GM06990 (cell line): ENCODE measurements at regions not wholly inside any gene's neighbourhood (a gene's known extent, or its start where the extent isn't known, plus 50 kb on each side); places are given as distances from the start of the nearest gene placed in this dataset.

Experiments used
- DNase-seq: peaks from one replicate; pipeline ENCODE4 v3.0.0-alpha.2; 2011; ENCODE audit not compliant: insufficient read length; ENCODE audit errors: extremely low read depth
- H3K27me3 ChIP-seq: replicated peaks from 2 replicates; pipeline ENCODE4 v1.6.0; 2011; ENCODE audit warnings: low read length; ENCODE audit not compliant: control insufficient read depth, insufficient read depth
- H3K36me3 ChIP-seq: 2 replicates; pipeline ENCODE4 v1.5.1; 2011; ENCODE audit warnings: low read length; ENCODE audit not compliant: control insufficient read depth, insufficient read depth
- H3K4me3 ChIP-seq: replicated peaks from 2 replicates; pipeline ENCODE4 v1.5.1; 2011; ENCODE audit warnings: low read depth, mild to moderate bottlenecking, control low read depth, low read length
- TF ChIP-seq, protein P1 (sequence below): IDR thresholded peaks from 2 replicates; pipeline ENCODE4 v1.5.1; 2011; ENCODE audit warnings: low read length, control low read depth, mild to moderate bottlenecking, inconsistent platforms; ENCODE audit not compliant: insufficient read depth, poor library complexity, severe bottlenecking

DNA sequence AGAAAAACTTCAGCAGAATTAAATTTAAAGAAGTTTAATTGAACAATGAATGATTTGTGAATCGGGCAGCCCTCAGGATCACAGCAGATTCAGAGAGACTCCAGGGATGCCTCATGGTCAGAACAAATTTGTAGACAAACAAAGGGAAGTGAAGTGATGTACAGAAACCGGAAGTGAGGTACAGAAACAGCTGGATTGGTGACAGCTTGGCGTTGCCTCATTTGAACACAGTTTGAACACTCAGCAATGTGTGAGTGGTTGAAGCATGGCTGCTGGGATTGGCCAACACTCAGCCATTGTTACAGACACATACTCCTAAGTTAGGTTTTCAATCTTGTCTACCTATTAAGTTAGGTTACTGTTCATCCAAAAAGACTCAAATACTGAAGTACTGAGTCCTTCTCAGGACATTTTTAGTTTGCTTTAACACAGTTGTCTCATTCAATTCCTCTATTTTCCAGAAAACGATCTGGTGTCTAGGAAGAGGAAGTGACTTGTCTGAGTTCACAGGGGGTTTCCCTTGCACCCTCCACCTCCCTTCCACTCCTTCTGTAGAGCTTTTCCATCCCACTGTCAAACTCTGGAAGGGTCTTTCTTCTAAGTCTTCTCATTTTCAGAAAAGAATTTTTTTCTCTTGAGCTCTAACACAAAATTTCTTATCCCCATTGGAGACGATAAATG, 137.9 kb downstream of the SLC4A3 start:
- no peak for DNase-seq
- Histone ChIP-seq H3K27me3 (no peaks in the 10 kb centered on the region), H3K4me3 (no peak overlapping the region), H3K36me3 (no peaks in the 10 kb centered on the region)
- TF ChIP-seq, protein P1, sequence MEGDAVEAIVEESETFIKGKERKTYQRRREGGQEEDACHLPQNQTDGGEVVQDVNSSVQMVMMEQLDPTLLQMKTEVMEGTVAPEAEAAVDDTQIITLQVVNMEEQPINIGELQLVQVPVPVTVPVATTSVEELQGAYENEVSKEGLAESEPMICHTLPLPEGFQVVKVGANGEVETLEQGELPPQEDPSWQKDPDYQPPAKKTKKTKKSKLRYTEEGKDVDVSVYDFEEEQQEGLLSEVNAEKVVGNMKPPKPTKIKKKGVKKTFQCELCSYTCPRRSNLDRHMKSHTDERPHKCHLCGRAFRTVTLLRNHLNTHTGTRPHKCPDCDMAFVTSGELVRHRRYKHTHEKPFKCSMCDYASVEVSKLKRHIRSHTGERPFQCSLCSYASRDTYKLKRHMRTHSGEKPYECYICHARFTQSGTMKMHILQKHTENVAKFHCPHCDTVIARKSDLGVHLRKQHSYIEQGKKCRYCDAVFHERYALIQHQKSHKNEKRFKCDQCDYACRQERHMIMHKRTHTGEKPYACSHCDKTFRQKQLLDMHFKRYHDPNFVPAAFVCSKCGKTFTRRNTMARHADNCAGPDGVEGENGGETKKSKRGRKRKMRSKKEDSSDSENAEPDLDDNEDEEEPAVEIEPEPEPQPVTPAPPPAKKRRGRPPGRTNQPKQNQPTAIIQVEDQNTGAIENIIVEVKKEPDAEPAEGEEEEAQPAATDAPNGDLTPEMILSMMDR: no peak

DNA sequence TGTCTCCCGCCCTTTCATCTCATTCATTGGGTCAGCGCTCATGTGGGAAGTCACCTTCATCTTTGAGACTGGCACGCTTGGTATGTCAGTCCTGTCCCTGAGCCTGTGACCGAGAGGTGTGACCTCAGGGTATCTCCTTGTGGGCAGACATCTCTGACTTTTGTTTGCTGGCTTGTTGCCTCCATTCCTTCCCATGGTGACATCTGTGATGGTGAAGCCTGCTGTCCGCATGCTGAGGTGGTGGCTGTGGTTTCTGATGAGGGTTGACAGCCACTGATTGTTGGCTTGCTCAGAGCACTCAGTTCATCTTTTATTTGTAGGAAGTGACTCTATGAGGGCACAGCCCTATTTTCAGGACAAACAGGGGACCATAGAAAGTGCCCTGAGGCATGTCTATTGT, 139.2 kb downstream of the SLC4A3 start:
- TF ChIP-seq, protein P1: no peak
- H3K27me3 ChIP-seq: no peaks in the 10 kb centered on the region
- no peaks in the 10 kb centered on the region for H3K36me3 ChIP-seq
- no peak overlapping the region for H3K4me3 ChIP-seq
- DNase-seq: no peak

DNA sequence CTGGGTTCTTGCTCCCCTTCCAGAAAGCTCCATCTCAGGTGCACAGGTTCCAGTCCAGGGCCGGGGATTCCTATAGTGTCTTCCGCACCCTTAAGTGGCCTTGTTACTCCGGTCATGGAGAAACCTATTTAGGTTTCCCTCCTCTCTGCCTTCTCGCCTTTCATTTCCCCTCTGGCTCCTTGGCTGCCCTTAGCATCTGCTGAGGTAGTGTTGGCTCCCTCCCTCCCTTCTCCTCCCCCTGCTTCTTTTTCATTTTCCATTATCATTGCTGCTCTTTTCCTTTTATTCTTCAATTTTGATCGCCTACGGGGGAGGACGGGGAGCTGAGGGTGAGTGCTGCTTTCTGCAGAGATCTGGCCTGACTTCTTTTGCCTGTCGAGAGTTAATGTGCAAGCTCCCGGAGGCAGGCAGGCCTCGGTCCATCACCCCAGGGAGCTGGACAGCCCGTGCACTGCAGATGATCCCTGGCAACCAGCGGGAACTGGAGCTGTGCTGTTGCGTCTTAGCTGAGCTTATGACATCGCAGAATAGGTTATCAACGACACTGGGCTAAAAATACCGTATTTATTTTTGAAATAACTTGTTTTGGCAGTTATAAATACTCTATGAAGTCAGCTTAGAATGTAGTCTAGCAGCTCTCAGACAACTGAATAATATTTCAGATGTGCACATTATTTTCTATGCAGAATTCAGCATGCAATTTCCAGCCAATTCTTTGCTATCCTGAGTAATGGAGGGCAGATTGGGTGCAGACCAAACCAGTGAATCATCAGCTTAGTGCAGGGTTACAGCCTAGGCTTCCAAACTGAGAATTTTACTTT, 141.9 kb downstream of the SLC4A3 start:
- DNase-seq: no peak
- Histone ChIP-seq H3K4me3 (no peak overlapping the region), H3K27me3 (no peaks in the 10 kb centered on the region), H3K36me3 (no peaks in the 10 kb centered on the region)
- TF ChIP-seq, protein P1: no peak

DNA sequence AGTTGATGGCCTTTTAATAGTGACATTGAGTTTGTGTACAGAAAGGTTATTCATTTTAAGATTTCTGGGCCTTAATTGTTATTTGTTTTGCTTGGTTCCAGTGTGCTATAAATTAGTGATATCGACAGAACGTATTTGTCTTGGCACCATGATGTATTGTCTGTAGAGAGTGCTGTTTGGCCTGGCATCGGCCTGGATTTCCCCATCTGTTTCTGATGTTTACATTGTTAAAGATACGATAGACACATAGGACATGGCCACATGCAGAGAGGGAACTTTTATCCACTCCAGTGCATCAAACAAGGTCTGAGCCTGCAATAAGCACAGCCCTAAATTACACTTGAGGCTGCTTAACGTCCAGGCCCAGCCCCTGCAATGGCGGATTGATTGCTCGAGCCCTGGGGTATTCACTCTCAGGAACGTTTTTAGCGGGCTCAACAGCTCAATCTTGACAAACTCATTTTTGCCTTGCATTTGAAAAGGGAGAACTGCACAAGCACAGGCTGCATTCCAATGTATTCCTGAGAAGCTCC, 144.7 kb downstream of the SLC4A3 start:
- Histone ChIP-seq H3K27me3 (no peaks in the 10 kb centered on the region), H3K36me3 (no peaks in the 10 kb centered on the region), H3K4me3 (no peak overlapping the region)
- TF ChIP-seq, protein P1: no peak
- no peak for DNase-seq

DNA sequence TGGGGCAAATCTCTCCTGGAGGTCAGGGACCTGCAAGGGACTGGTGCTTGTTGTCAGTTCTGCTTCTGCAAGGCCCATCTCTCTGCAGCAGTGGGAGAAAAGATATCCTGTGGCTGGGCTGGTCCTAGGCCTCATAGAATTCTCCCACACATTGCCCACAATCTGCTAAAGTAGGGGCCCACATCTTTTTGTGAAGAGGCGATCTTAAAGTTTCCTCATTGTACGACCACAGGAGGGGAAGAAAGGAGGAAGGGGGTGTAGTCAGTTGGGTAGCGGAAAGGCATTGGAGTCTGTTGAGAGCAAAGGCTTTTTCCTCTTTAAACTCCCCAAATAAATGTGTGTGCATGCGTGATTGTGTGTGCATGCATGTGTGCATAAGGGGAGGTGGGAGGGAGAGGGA, 145.3 kb downstream of the SLC4A3 start:
- DNase-seq: no peak

More for the DNA sequence above, 145.3 kb downstream of the SLC4A3 start:
- Histone ChIP-seq H3K36me3 (no peaks in the 10 kb centered on the region), H3K27me3 (no peaks in the 10 kb centered on the region), H3K4me3 (no peak overlapping the region)
- TF ChIP-seq, protein P1: no peak
